HG02642 (cell line): ENCODE measurements at regions not wholly inside any gene's neighbourhood (a gene's known extent, or its start where the extent isn't known, plus 50 kb on each side); places are given as distances from the start of the nearest gene placed in this dataset.

Experiments used
- ATAC-seq: cut with Tn5 transposase; IDR thresholded peaks from one replicate; pipeline ENCODE4 v1.9.1; 2021; ENCODE audit warnings: mild to moderate bottlenecking; ENCODE audit not compliant: unreplicated experiment, poor library complexity

DNA sequence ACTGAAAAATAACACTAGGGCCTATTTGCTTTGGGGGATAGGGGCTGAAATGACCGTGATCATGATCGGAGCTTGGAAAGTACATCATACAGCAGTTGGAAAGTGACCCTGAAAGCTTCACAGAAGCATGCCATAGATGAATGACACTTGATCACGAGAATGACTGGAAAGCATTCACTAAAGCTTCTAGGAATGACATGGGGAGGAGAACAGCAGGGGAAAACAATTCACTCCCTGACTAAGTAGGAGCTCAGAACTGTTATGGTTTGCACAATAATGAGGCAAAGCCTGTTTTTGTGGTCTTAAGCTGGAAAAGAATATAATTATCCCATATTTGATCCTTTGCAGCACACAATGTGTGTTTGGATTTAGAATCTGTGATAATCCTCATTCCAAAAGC, 237.5 kb downstream of the NOL4 start:
- no peak for ATAC-seq

DNA sequence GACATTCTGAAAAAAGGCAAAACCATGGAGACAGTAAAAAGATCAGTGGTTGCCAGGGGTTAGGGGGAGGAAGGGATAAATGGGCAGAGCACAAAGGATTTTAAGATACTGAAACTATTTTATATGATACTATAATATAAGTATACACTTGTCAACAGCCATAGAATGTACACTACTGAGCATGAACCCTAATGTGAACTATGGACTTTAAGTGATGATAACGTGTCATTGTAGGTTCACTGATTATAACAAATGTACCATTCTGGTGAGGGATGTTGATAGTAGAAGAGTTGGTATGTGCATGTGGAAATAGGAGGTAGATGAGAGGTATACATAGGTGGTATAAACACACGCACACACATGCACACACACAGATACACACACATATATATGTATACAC, 241.6 kb downstream of the NOL4 start:
- ATAC-seq, result no peak

DNA sequence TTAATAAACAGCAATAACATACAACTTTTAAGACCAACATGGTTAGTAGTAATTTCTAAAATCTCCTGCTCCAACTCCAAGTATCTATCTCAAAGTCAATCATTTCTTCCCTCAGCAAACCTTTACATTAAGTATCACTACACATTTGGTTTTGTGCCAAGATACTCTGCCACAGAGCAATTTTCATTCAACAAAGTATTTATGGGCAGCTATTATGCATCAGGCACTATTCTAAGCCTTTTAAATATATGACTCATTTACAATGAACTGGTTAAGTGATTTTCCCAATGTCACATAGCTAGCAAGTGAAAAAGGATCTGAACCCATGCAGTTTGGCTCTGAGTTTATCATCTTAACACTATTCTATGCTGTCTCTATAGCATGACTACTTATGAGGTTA, 264.3 kb downstream of the NOL4 start:
- ATAC-seq, result no peak

DNA sequence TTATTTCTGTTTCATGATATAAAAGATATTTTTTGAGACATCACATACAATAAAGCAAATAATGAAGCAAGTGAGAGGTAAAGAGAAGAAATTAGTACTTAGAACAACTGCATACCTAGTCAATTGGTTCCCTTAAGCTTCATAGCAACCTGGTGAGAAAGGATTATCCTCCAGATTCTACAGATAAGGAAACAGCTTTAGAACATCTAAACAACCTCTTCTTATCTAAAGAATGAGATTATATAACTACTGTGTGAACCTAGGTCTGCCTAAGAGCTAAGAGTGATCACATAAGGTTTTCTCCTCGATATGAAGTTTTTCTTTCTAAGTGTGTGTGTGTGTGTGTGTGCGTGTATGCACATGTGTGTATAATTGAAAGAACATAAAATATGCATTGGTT, 265.1 kb downstream of the NOL4 start:
- no peak for ATAC-seq

DNA sequence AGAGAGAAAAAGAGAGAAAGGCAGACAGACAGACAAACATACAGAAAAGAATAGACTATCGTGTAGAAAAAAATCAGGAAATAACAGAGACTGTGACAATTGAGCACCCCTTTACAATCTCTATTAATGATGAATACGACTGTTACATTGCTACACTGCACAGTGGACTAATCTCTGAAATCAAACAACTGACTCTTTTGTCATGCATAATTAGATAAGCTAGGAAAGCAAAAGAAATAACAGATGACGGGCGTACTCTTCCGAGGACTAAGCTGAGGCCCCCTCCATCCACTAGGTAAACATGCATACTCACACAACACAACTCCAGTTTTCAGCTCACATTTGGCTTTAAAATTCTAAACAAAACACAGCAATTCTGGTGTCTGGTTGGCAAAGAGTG, 267.0 kb downstream of the NOL4 start:
- no peak for ATAC-seq

DNA sequence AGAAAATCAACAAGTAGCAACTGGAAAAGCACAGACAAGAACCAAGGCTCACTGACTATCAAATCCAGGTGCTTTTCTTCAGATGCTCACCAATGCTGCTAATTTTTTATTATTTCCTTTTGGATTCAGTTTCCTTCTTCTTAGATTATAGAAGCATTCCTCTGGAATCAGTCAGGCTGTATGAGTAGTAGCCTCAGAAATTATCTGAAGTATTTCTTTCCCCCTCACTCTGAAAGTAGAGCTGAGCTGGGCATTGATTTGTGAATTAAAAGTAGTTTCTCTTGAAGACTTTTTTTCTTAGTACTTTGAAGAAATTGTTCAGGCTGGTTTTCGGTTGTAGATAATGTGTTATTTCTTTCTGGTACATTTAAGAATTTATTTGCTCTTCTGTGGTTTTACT, 273.7 kb downstream of the NOL4 start:
- no peak for ATAC-seq

DNA sequence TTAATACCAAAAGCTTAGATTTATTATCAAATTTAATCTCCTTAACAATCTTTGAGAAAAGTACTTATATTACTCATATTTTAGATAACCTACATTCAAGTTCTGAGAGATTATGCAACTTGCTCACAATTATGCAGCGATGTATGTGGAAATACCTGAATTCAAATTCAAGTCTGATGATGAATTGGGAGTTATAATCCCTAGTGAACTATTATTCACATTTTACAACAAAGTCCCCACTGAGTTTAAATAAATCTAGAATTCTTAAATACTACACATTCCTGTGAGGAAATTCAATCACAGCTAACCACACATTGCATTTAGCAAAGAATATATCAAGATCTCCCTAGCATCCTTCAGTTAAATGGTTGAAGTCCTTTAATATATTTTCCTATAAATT, 278.4 kb downstream of the NOL4 start:
- ATAC-seq, result no peak

DNA sequence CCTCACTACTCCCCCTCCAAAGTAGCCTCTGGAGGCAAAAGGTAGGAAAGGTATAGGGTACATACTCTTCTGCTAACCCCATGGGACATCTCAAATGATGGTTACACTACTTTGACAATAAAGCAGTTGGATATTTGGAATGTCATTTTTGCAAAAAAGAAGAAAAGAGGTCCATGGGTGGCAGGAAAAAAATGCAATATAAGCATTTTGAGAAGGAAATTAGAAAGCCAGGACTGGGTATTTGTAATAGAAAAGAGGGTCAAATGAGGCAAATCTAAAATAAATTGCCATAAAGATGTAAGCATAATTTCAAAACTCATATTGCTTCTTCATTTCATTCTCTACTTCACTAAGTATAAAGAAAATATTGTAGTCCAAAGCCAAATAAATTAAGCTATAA, 280.2 kb downstream of the NOL4 start:
- no peak for ATAC-seq

DNA sequence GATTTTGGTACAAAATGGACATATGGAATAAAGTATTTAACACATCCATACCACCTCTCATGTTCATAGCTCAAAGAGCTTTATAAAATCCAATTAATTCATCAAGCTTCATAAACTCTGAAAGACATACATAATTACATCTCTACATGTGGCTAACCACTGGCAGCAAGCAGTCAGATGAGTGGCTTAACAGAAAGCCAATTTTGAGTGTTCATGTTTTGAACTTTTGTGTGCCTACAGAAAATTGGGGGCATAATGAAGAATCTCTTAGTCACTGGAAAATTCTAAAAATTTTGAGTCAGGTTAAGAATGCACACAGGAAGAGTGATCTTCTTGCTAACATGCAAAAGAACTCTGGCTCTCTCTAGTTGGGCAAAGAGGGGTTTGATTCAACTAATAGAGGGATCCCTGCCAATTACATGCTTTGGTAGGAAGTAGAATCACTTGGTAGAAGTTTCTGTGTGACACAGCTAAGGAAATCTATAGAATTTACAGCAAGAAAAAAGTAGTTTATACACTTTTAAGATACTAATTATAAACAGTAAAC, 287.4 kb downstream of the NOL4 start:
- ATAC-seq, result no peak

DNA sequence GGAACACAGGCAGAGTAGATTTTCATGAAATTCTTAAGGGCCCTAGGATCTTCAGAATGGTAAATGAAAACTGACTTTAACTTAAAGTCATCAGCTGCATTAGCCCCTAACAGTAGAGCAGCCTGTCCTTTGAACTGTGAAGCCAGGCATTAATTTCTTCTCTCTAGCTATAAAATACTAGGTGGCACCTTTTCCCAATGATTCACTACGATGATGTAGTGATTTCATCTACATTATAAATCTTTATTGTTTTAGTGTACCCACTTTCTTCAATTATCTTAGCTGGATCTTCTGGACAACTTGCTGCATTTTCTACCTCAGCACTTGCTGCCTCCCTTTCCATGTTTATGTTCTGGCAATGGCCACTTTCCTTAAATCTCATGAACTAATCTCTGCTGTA, 290.5 kb downstream of the NOL4 start:
- ATAC-seq, result no peak

DNA sequence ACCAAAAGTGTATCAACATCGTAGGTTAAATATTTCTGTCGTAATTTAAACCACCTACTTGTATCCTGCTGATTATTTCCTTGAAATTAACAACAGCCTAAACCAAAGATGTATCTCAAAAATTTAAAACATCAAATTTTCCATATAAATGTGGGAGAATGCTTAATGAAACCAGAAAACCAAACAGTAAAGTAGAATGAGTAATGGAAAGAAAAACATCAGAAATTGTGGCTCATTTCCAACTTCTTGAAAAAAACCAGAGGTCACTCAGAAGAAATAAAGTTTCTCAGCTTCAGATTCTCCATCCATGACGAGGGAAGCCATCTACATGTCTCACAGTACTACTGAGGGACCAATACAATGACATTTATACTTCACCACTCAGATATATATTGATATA, 296.5 kb downstream of the NOL4 start:
- no peak for ATAC-seq

DNA sequence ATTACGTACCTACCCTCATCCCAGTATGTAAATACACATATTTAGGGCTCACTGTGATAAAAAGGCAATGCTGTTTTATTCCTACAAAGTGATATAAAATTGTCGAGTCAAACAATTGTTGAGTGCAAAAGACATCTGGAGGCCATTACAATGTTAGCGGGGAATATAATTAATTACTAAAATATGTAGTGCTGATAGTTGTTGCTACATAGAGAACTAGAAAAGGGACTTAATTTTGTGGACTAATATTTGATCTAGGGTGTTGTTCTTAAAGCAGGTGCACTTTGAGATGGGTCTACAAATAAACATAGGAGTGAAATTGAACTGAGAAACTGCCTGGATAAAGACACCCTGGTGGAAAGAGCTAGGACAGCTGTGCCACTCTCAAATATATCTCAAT, 300.1 kb downstream of the NOL4 start:
- ATAC-seq, result no peak

DNA sequence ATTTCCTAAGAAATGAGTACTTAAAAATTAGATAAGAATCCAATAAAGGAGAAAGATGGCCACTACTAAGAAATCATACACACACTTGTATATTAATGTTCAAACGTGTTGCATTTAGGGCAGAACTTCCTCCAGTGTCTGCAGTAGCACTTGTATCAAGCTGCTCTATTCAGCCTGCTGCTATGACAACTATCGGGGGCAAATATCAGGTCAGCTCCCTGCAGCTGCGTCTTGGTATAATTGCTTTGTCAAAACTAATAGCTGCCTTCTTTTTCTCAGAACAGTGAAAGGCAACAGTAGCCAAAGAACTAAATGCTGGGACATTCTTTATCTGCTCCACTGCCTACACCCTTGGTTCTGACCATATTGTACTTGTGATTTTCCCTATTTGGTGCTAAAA, 300.7 kb downstream of the NOL4 start:
- ATAC-seq, result no peak

DNA sequence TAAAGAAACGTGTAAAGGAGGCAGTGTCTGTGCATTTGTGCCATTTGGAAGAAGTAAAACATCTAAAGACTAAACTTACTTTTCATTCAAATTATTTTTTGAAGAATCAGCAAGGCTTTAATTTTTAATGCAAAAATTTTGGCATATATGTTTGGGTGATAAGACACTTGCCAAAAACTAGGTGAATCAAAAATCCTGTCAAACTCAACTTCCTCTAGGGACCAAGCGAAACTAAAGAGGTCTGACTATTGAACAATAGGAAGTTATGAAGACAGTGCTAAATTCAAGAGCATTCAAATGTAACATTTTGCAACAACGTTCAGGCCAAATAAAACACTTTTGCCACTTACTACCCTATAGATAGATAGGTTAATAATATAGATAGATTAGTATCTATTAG, 306.1 kb downstream of the NOL4 start:
- ATAC-seq, result no peak

DNA sequence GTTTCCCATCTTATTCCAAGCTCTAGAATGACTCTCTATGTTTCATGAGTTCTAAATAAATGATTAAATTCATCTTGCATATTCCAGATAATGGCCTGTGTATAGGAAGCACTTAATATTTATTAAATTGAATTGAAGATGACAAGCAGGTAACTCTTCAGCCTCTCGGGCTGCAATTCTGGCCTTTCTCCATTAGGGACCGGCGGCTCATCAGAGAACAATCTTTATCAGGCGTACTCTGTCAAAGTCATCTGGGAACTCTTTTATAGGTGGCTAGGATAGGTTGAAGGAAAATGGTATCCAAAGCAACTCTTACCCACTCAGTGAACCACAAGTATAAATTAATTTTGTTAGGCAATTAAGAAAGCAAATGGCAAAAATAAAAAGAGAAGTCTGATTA, 308.5 kb downstream of the NOL4 start:
- no peak for ATAC-seq

DNA sequence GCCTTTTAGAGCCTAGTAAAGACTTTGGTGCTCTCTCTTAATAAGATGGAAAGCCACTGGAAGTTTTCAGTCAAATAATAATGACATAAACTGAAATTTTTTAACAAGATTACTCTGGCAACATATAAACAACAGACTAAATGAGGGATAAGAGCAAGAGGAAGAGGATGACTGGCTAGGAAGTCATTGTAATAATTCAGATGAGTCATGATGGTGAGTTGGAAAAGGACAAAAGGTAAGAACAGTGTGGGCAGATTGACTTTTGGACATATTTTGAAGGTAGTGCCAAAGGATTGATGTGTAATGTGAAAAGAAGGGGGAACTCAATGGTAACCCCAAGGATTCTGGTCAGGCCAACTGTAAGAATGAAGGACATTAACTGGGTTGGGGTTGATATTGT, 310.3 kb downstream of the NOL4 start:
- ATAC-seq, result no peak

DNA sequence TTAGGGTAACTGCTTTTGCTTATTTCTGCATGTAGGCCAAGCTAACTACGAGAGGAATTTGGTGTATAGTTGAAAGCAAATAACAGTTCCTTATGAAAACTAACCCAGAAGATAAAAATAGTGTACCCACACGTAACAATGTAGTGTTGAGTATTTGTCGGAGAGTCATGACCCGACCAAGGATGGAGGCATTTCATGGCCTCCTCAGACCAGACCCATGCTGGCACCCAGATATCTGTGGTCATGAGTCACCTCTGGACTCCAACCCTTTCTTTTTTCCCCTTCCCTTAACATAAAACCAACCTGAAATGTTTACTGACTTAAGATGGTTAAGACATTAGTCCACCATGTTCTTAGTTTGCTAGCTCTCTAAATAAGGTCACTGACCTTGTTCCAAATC, 318.7 kb downstream of the NOL4 start:
- no peak for ATAC-seq

DNA sequence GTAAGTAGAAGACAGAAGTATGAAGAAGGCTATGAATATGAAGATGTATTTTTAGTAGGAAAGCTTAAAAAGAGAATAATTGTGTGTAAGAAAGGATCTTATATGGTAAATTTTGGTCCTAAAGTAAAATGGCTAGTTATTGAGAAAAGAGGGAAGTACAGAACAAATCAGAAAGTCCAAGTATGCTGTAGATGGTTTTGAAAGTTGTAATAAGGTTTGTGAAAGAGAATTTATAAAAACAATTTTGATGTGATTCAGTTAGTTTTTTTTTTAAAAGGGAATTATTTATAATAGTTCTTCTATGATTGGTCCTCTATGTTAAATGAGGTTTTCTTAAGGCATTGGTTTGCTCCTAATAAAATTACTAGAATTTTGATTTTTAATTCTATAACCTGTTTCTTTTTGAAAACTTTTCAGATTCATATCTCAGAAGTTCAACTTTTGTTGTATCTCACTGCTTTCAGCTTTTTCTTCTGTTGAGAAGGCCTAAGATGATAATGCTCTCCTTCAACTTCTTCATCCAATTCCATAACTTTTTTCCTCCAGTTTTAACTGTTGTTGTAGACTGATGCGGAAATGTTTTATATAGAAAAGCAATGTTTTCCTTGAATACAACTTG, 322.7 kb downstream of the NOL4 start:
- no peak for ATAC-seq

DNA sequence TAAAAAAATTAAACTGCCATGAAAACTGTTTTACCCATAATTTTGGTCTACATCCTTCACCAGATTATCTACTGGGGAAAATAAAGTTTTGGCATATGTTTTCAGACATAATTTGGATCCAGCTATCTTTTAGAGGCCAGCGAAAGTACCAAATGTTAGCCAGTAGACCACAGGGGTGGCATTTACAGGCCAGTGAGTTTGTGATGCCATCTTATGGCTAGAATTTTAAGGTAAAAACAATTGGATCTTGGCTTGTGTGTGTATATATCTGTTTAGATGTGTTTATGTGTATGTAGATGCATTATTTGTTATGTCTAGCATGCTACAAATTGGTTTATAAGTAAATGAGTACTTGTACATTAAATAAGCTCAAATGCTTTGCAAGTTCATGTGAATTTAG, 322.6 kb downstream of the ASXL3 start:
- no peak for ATAC-seq

DNA sequence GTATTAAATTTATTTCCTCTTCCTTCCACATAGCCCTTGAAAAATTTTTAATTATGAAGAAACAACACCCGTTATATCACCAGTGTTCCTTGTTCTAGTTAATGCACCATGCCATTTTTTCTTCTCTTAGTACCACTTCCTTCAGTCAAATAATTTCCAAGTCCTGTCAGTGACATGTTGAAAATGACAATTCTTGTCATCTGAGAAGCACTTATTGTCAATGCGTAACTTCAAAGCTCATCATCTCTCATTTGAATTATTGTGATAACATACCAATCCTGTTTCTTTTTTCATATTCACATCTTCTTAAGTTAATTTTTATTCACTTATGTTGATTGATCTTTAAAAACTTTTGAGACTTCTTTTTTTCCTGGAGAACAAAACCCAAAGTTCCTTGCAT, 320.4 kb downstream of the ASXL3 start:
- ATAC-seq, result no peak

DNA sequence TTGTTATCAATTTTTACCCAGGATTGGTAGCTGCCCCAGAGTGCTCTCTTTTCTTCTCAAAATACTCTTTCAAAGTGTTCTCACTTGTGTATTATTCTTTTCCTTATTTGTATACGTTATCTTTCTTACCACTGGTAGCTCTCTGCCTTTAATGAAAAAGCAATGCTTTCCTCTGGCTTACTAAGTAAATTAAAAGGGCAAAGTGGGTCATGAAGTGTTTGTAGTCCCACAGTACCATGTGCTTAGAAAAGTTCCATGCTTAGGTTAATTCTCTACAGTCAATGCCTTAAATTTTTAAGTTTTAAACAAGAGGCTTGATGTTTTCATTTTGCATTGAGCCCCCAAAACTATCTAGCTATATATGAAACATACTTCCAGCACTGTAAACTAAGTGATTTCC, 300.2 kb downstream of the ASXL3 start:
- no peak for ATAC-seq

DNA sequence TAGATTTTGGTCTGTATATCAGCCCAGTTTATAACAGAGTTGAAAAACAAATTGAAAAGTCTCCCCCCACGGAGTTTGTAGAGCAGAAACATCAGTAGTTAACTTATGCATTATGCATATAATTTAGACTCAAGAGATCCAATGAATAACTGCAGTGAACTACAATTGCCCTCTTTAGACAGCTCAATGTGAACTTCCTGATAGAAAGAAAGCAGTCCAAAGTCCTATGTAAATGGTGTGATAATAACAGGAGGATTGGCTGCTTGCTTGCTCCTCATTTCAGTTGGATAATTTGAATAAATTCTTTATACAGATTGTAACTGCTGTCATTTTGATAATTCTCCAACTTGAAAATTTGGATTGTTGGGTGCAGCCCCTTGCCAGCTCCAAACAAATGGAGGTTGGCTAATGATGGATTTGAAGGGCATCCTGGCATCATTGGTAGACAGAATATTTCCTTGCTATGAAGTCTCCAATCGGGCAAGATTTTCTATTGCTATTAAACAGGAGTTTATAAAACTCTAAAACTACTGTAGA, 297.1 kb downstream of the ASXL3 start:
- no peak for ATAC-seq

DNA sequence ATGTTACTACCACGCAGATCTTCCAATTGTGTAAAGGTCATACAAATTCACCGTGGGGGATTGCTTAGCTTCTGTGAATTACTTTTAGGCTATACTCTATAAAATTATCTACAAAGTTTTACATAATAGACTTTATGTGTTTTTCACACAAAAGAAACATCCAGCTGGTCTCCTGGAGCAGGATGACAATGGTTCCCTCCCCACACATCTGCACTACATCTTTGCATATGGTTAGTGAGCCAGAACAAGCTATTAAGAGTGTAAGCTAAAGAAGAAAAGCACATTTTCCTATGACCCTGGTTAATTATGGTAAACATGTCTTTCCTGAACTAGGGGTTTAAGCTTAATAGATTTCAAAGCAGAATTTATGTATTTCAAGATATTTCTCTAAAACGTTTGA, 295.1 kb downstream of the ASXL3 start:
- ATAC-seq, result no peak
